GM10266 (cell line): ENCODE measurements at regions not wholly inside any gene's neighbourhood (a gene's known extent, or its start where the extent isn't known, plus 50 kb on each side); places are given as distances from the start of the nearest gene placed in this dataset.

Experiments
- DNase-seq: peaks from one replicate; pipeline ENCODE4 v3.0.0; 2012; ENCODE audit errors: extremely low spot score
- TF ChIP-seq, protein P1 (sequence below): IDR thresholded peaks from 2 replicates; pipeline ENCODE4 v1.5.1; 2012; ENCODE audit warnings: mild to moderate bottlenecking, low read depth; ENCODE audit not compliant: control insufficient read depth, insufficient read depth; ENCODE audit errors: missing control alignments

DNA sequence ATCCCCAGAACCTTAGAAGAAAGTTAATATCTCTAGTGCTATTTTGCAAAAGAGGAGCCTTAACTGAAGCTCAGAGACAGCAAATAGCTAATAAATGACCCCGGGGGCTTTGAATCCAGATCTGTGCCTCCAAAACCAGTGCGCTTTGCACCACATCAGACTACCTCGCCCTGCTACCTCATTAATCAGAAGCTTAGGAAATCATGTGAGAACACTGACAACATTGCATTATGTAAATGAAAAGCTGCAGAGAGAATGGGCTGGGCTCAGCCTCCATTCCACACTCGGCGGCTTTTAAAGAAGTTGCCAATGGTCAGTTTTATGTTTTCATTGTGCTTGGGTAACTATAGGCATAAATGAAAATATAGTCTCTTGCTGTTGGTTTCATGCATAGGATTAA is 54.0 kb upstream of the STMND1 start:
- no peak for DNase-seq
- TF ChIP-seq, protein P1, sequence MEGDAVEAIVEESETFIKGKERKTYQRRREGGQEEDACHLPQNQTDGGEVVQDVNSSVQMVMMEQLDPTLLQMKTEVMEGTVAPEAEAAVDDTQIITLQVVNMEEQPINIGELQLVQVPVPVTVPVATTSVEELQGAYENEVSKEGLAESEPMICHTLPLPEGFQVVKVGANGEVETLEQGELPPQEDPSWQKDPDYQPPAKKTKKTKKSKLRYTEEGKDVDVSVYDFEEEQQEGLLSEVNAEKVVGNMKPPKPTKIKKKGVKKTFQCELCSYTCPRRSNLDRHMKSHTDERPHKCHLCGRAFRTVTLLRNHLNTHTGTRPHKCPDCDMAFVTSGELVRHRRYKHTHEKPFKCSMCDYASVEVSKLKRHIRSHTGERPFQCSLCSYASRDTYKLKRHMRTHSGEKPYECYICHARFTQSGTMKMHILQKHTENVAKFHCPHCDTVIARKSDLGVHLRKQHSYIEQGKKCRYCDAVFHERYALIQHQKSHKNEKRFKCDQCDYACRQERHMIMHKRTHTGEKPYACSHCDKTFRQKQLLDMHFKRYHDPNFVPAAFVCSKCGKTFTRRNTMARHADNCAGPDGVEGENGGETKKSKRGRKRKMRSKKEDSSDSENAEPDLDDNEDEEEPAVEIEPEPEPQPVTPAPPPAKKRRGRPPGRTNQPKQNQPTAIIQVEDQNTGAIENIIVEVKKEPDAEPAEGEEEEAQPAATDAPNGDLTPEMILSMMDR = no peak

DNA sequence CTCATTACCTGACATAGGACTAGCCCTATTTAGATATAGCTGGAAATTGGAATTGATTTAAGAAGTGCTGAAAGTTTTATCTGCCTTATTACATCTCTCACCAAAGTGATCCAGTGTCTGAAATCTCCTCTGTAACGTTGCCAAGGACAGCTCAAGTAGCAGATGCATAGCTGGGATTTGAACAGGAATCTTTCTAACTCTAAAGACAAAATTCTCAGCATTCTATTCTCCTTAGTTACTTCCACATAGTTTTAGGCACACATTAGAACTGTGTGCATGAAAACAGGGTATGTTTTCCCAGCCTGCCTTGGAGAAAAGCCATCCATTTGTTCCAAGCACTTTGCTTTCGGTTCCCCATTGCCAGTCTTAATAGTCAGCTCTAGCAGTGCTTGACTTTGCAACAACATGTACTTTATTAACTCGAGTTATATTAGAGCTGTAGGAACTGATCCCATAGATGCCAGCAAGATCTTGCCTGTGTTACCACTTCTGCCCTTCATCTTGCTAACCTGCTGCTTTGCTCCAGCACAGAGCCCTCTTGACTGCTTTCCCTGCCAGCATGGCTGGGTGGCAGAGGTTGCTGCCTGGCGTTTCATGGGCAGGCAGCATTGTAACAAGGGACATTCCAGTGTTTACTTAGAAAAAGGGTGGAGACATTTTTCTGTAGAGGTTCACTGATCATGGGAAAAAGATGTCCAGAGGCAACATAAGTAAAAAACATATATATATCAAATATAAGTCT is 56.1 kb upstream of the STMND1 start:
- TF ChIP-seq, protein P1 = no peak
- no peak for DNase-seq

DNA sequence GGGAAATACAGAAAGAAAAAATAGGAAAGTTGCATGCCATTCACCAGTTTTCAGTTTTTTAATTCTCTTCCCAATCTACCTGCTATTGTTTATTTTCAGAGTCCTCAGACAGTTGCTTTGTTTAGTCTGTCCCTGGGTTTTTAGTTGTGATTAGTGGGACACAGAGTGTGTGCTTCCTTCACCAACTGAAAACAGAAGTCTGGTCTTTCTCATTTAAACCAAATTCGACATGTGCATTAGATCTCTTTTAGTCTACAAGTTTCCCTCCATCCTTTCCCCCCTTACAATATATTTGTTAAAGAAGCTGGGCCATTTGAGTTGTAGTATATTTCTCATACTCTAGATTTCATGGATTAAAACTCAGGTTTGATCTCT is 58.7 kb upstream of the STMND1 start:
- DNase-seq = no peak
- TF ChIP-seq, protein P1 = no peak

DNA sequence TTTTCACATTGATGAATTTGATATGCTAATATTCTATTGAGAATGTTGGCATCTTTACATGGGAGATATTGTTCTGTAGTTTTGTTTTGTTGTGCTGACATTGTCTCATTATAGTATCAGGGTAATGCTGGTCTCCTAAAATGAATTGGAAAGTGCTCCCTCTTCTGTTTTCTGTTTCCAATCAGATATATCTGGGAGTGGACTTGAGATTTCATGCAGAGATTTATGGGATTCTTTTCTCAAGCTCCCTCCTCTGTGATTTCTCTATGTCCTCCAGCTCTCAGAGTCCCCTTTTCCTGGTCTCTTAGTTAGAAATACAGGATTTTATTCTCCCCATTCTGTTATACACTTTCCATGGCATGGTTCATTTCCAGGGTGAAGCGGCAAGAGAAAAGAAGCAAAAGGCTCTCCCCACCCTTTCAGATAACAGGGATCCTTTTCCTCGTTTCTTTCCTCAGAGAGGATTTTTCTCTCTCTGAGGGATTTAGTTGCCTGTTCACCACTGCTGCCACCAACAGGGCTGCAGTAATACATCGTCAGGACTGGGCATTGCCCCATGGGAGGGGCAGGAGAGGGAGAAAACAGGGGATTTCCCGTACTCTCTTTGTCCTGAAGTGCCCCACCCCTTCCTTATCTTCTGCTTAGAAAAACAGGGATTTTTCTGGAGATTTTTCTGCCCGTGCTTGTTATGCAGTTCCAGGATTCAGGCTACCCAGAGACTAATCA is 59.3 kb upstream of the STMND1 start:
- DNase-seq = no peak
- TF ChIP-seq, protein P1 = no peak

DNA sequence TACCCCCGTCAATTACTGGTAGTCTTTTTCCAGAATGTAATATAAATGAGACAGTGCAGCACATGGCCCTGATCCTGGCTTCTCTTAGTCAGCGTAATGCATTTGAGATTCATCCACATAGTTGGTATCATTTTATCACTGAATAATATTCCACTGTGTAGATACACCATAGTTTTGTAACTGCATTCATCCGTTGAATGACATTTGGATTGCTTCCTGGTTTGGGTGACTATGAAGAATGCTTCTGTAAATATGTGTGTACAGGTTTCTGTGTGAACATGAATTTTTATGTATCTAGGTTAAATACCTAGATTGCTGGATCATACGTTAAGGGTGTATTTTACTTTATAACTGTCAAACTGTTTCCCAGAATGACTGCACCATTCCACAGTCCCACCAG is 62.6 kb upstream of the STMND1 start:
- TF ChIP-seq, protein P1 = no peak
- no peak for DNase-seq

DNA sequence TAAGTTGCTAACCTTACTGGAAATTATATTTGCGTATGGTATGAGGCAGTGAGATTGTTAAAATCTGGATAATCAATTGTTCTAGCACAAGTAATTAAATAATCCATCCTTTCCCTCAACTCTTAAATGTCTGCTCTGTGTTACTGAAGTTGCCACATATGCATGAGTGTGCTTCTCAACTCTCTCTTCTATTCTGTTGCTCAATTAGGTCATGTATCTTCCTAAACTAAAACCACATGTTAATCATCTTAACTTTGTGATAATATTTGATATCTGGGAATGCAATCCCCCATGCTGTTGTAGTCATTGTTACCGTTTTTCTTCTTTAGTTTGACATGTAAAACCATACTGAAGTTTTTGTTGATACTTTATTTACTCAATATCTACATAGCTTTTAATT is 63.5 kb upstream of the STMND1 start:
- DNase-seq = no peak
- TF ChIP-seq, protein P1 = no peak

DNA sequence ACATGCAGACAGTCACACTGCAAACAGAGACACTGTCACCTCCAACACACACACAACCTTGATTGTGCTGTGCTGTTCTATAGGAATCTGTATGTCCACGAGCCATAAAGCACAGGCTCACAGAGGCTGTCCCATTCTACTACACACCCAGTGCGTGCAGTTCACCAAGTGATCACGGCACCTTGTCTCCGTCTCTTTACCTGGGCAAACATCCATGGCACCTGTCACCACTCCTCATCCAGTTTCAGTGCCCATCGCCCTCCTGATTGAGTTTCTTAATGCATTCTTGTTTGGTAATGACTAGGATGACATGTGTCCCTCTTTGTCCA is 65.8 kb upstream of the STMND1 start:
- TF ChIP-seq, protein P1 = no peak
- no peak for DNase-seq
